ENCODE measurements at regions not wholly inside any gene's neighbourhood (a gene's known extent, or its start where the extent isn't known, plus 50 kb on each side); places are given as distances from the start of the nearest gene placed in this dataset.

GRCh38 chr10:36048236-36048635, 406.1 kb upstream of the FZD8 start:
- no peak for TF ChIP-seq CEBPB (IDR thresholded peaks at IDR 0.05)
- TF ChIP-seq, protein P1, sequence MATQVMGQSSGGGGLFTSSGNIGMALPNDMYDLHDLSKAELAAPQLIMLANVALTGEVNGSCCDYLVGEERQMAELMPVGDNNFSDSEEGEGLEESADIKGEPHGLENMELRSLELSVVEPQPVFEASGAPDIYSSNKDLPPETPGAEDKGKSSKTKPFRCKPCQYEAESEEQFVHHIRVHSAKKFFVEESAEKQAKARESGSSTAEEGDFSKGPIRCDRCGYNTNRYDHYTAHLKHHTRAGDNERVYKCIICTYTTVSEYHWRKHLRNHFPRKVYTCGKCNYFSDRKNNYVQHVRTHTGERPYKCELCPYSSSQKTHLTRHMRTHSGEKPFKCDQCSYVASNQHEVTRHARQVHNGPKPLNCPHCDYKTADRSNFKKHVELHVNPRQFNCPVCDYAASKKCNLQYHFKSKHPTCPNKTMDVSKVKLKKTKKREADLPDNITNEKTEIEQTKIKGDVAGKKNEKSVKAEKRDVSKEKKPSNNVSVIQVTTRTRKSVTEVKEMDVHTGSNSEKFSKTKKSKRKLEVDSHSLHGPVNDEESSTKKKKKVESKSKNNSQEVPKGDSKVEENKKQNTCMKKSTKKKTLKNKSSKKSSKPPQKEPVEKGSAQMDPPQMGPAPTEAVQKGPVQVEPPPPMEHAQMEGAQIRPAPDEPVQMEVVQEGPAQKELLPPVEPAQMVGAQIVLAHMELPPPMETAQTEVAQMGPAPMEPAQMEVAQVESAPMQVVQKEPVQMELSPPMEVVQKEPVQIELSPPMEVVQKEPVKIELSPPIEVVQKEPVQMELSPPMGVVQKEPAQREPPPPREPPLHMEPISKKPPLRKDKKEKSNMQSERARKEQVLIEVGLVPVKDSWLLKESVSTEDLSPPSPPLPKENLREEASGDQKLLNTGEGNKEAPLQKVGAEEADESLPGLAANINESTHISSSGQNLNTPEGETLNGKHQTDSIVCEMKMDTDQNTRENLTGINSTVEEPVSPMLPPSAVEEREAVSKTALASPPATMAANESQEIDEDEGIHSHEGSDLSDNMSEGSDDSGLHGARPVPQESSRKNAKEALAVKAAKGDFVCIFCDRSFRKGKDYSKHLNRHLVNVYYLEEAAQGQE (IDR thresholded peaks at IDR 0.05; ENCODE audit: low read depth), result no peak
- TF ChIP-seq TCF12 (IDR thresholded peaks at IDR 0.05; ENCODE audit: low read depth), result no peak

- TF ChIP-seq FOXM1 (IDR thresholded peaks at IDR 0.05; ENCODE audit: borderline replicate concordance, low read depth) (no peak), CREB1 (IDR thresholded peaks at IDR 0.05; ENCODE audit: low read depth) (no peak), CEBPB (IDR thresholded peaks at IDR 0.05) (no peak), EP300 (IDR thresholded peaks at IDR 0.05; ENCODE audit: borderline replicate concordance) (no peak), TEAD4 (IDR thresholded peaks at IDR 0.05) (no peak), MAX (IDR thresholded peaks at IDR 0.05) (no peak), EGR1 (IDR thresholded peaks at IDR 0.05) (no peak), TAF1 (IDR thresholded peaks at IDR 0.05; ENCODE audit: low read depth) (no peak), TCF12 (IDR thresholded peaks at IDR 0.05; ENCODE audit: low read depth) (no peak), RAD21 (IDR thresholded peaks at IDR 0.05; ENCODE audit: low read depth) (no peak), USF1 (IDR thresholded peaks at IDR 0.05) (no peak), YY1 (IDR thresholded peaks at IDR 0.05; ENCODE audit: low read depth) (no peak), ZBTB7A (IDR thresholded peaks at IDR 0.05; ENCODE audit: low read depth) (no peak), NFIC (IDR thresholded peaks at IDR 0.05) (no peak)
- TF ChIP-seq, protein P1 (IDR thresholded peaks at IDR 0.05; ENCODE audit: low read depth), result no peak
These were observed 400.0 kb upstream of the FZD8 start for GRCh38 chr10:36042135-36042534.

DNA sequence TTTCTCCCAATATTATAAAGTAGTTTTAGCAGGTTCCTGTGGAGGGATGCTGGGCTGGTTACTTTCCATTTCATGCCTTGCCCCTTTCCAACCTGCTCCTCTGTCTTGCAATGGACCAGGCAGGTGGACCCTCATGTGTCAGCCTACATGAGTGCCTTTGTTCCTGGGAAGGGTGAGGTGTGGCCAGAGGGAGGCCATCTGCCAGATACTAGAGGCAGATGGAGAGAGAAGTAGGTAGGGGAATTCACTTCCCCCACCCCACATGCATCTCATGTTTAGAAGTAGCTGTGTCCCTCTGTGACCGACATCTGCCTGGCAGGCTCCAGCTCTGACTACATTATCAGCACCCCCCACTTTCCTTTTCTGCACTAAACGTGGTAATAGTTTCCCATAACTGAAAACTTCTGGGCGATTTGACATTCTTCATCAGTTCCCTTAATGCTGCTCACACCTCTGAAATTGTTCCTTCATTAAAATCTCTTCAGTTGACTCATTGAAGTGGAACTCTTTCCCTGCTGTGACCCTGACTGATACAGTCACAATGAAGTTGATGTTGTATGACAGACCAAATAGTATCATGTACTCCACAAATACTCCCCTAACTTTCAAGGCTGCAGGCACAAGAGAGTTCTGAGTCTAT, 396.3 kb upstream of the FZD8 start:
- TF ChIP-seq TAF1 (IDR thresholded peaks at IDR 0.05; ENCODE audit: low read depth), result no peak
- TF ChIP-seq, protein P1 (IDR thresholded peaks at IDR 0.05; ENCODE audit: low read depth), result no peak
- TF ChIP-seq NFIC (IDR thresholded peaks at IDR 0.05), result no peak
- TF ChIP-seq MAX (IDR thresholded peaks at IDR 0.05), result no peak
- TF ChIP-seq USF1 (IDR thresholded peaks at IDR 0.05), result no peak
- TF ChIP-seq RAD21 (IDR thresholded peaks at IDR 0.05; ENCODE audit: low read depth), result no peak
- no peak for TF ChIP-seq FOXM1 (IDR thresholded peaks at IDR 0.05; ENCODE audit: borderline replicate concordance, low read depth)
- no peak for TF ChIP-seq YY1 (IDR thresholded peaks at IDR 0.05; ENCODE audit: low read depth)

GRCh38 chr10:36036137-36036536, 394.0 kb upstream of the FZD8 start:
- TF ChIP-seq YY1 (IDR thresholded peaks at IDR 0.05; ENCODE audit: low read depth) (no peak), CEBPB (IDR thresholded peaks at IDR 0.05) (no peak), TAF1 (IDR thresholded peaks at IDR 0.05; ENCODE audit: low read depth) (no peak), MAX (IDR thresholded peaks at IDR 0.05) (no peak), USF1 (IDR thresholded peaks at IDR 0.05) (no peak), EGR1 (IDR thresholded peaks at IDR 0.05) (no peak), EP300 (IDR thresholded peaks at IDR 0.05; ENCODE audit: borderline replicate concordance) (no peak), TEAD4 (IDR thresholded peaks at IDR 0.05) (no peak), CREB1 (IDR thresholded peaks at IDR 0.05; ENCODE audit: low read depth) (no peak), RAD21 (IDR thresholded peaks at IDR 0.05; ENCODE audit: low read depth) (no peak), NFIC (IDR thresholded peaks at IDR 0.05) (no peak), FOXM1 (IDR thresholded peaks at IDR 0.05; ENCODE audit: borderline replicate concordance, low read depth) (no peak), TCF12 (IDR thresholded peaks at IDR 0.05; ENCODE audit: low read depth) (no peak)
- TF ChIP-seq, protein P1 (IDR thresholded peaks at IDR 0.05; ENCODE audit: low read depth), result no peak
